ENCODE measurements at regions not wholly inside any gene's neighbourhood (a gene's known extent, or its start where the extent isn't known, plus 50 kb on each side); places are given as distances from the start of the nearest gene placed in this dataset.

DNA sequence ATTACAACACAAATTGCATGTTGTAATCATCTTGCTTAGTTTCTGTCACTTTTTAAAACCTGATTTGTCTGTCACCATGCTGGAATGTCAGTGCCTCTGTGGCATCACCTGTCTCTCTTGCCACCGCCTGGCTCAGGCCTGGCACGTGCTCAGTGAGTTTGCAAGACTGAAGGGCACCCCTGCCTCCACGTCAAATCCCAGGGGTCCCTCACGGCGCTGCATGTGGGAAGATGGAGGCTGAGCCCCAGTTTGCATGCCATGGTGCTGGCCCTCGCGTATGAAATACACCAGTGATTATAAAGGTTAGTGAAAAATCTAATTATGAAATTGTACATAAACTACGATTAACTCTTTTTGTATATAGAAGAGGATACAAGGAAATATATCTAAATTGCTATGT, 51.9 kb upstream of the VIPR2 start:
- Mint-ChIP-seq H3K4me1 (peaks cover 65 to 76% of the 10 kb centered on the region in 2 donors), H3K4me3 (peak overlapping the region; percentile 91), H3K36me3 (peaks cover 12% of the 10 kb centered on the region), H3K27ac (peak overlapping the region; percentile 96 to 100), H3K9me3 (no peaks in the 10 kb centered on the region), H3K27me3 (ENCODE audit: low read depth in 2 of 2) (no peaks in the 10 kb centered on the region)
- no peaks in the 10 kb centered on the region for H3K36me3 ChIP-seq (ENCODE audit: control insufficient read depth, insufficient read depth, low read length)
- H3K4me3 ChIP-seq (ENCODE audit: low read length), result no peak overlapping the region
- intact Hi-C loops (cut with micrococcal nuclease), result loop anchor here (5.0 kb wide), 3 partner anchors 49 to 379 kb away; no protein-coding TSS in a partner anchor
- no peak for TF ChIP-seq CTCF (IDR thresholded peaks at IDR 0.05)
- DNase-seq, result no peak
- peaks cover 88% of the 10 kb centered on the region for H3K4me1 ChIP-seq (ENCODE audit: control insufficient read depth, insufficient read depth, low read length)
- 79% methylated on average over 5 of the region's 8 CpGs for WGBS (ENCODE audit: insufficient coverage)
- ATAC-seq, result no peak
- peak overlapping the region; percentile 82 for H3K27ac ChIP-seq (ENCODE audit: low read length)
- H3K9me3 ChIP-seq (ENCODE audit: control insufficient read depth, insufficient read depth, low read length), result no peaks in the 10 kb centered on the region
- no peaks in the 10 kb centered on the region for H3K27me3 ChIP-seq (ENCODE audit: control insufficient read depth, insufficient read depth, low read length)

DNA sequence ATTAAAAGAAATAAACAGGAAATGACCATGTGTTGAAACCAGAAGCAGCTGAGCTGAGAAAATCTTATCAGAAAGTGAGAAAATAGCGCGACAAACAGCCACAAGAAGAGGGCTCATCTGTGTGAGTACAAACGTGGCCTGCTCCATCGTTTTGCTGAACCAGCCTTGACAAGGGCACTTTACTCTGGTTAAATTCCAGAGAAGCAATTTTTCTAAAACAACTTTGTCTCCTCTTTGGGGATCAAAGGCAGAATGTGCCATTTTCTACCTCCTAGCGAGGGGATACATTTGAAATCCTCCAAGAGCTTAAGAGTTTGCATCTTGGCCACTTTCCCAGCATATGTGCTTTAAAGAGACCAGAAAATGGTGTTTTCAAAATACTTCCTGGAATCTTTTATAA, 51.3 kb upstream of the VIPR2 start:
- Mint-ChIP-seq H3K9me3 (no peaks in the 10 kb centered on the region), H3K27ac (peak overlapping the region; percentile 96 to 100), H3K4me1 (peaks cover 65 to 83% of the 10 kb centered on the region in 2 donors), H3K36me3 (peaks cover 12% of the 10 kb centered on the region), H3K4me3 (peak overlapping the region; percentile 80), H3K27me3 (ENCODE audit: low read depth in 2 of 2) (no peaks in the 10 kb centered on the region)
- TF ChIP-seq CTCF (IDR thresholded peaks at IDR 0.05), result no peak
- Histone ChIP-seq H3K27me3 (ENCODE audit: control insufficient read depth, insufficient read depth, low read length) (no peaks in the 10 kb centered on the region), H3K4me1 (ENCODE audit: control insufficient read depth, insufficient read depth, low read length) (peaks cover 90% of the 10 kb centered on the region), H3K4me3 (ENCODE audit: low read length) (no peak overlapping the region), H3K9me3 (ENCODE audit: control insufficient read depth, insufficient read depth, low read length) (no peaks in the 10 kb centered on the region), H3K36me3 (ENCODE audit: control insufficient read depth, insufficient read depth, low read length) (no peaks in the 10 kb centered on the region), H3K27ac (ENCODE audit: low read length) (peak overlapping the region; percentile 82)
- 7% methylated on average over 5 of the region's 5 CpGs for WGBS (ENCODE audit: insufficient coverage)
- ATAC-seq (peak; percentile 61 to 77 (median 75)), DNase-seq (peak; percentile 48 to 69)
- intact Hi-C loops (cut with micrococcal nuclease), result loop anchor here (5.0 kb wide), 3 partner anchors 49 to 379 kb away; no protein-coding TSS in a partner anchor
